D721Med (cell line): ENCODE measurements at regions not wholly inside any gene's neighbourhood (a gene's known extent, or its start where the extent isn't known, plus 50 kb on each side); places are given as distances from the start of the nearest gene placed in this dataset.

ENCODE experiments used
- DNase-seq: peaks from one replicate; pipeline ENCODE4 v3.0.0; 2011; ENCODE audit warnings: low spot score; ENCODE audit not compliant: insufficient read length
- FAIRE-seq: peaks from 2 replicates; lab custom pipeline; 2011; peaks lifted over from hg19 to GRCh38; lab: Jason Lieb, UNC
- CTCF ChIP-seq: IDR thresholded peaks from 2 replicates; pipeline ENCODE4 v1.5.1; 2012; ENCODE audit warnings: mild to moderate bottlenecking, control low read depth; ENCODE audit not compliant: insufficient read depth; ENCODE audit errors: missing control alignments

- TF ChIP-seq CTCF, result no peak
- no peak for FAIRE-seq
Observed at GRCh38 chr14:29150659-29151058, 384.1 kb downstream of the FOXG1 start.

GRCh38 chr14:29156096-29156495 lies 389.5 kb downstream of the FOXG1 start:
- FAIRE-seq (no peak), DNase-seq (no peak)
- no peak for TF ChIP-seq CTCF

More at GRCh38 chr14:29150659-29151058, 384.1 kb downstream of the FOXG1 start:
- DNase-seq, result no peak

GRCh38 chr14:29161593-29161992 lies 395.0 kb downstream of the FOXG1 start:
- no peak for TF ChIP-seq CTCF
- DNase-seq (no peak), FAIRE-seq (no peak)

GRCh38 chr14:29163109-29163508 lies 396.5 kb downstream of the FOXG1 start:
- no peak for DNase-seq
- no peak for FAIRE-seq
- TF ChIP-seq CTCF, result no peak

GRCh38 chr14:29165431-29165830 lies 398.8 kb downstream of the FOXG1 start:
- FAIRE-seq (peak; percentile 53), DNase-seq (no peak)
- TF ChIP-seq CTCF, result no peak

- DNase-seq, result no peak
- no peak for FAIRE-seq
- TF ChIP-seq CTCF, result no peak
Observed at GRCh38 chr14:29166507-29166906, 399.9 kb downstream of the FOXG1 start.

- DNase-seq (no peak), FAIRE-seq (no peak)
- TF ChIP-seq CTCF, result no peak
Observed at GRCh38 chr14:29168149-29168548, 401.6 kb downstream of the FOXG1 start.
